Stomach (tissue), 4 donors: ENCODE measurements at regions not wholly inside any gene's neighbourhood (a gene's known extent, or its start where the extent isn't known, plus 50 kb on each side); places are given as distances from the start of the nearest gene placed in this dataset.

ENCODE experiments used
- EP300 ChIP-seq: sonication (generic); formaldehyde crosslinking; IDR thresholded peaks from one replicate; pipeline ENCODE4 v1.6.1; 2017; ENCODE audit warnings: antibody characterized with exemption
- POLR2AphosphoS5 ChIP-seq, 3 donors: sonication (generic); formaldehyde crosslinking; IDR thresholded peaks; one replicate each; pipeline ENCODE4 v1.6.1; 2016; ENCODE audit warnings: antibody characterized with exemption in 3 of 3
- TF ChIP-seq, protein P1 (sequence below), 7 experiments: fragments of 450-650 bp in 4 of 7; fragments of 200-600 bp in 3 of 7; sonication (generic) in 3 of 7; IDR thresholded peaks; one replicate each; pipeline ENCODE4 v1.5.1; 2016 to 2019; ENCODE audit warnings: antibody characterized with exemption in 7 of 7, control low read depth in 2 of 7, mild to moderate bottlenecking in 1 of 7

GRCh38 chrX:150018931-150019361 lies 80.7 kb upstream of the EOLA2 start:
- TF ChIP-seq, protein P1, sequence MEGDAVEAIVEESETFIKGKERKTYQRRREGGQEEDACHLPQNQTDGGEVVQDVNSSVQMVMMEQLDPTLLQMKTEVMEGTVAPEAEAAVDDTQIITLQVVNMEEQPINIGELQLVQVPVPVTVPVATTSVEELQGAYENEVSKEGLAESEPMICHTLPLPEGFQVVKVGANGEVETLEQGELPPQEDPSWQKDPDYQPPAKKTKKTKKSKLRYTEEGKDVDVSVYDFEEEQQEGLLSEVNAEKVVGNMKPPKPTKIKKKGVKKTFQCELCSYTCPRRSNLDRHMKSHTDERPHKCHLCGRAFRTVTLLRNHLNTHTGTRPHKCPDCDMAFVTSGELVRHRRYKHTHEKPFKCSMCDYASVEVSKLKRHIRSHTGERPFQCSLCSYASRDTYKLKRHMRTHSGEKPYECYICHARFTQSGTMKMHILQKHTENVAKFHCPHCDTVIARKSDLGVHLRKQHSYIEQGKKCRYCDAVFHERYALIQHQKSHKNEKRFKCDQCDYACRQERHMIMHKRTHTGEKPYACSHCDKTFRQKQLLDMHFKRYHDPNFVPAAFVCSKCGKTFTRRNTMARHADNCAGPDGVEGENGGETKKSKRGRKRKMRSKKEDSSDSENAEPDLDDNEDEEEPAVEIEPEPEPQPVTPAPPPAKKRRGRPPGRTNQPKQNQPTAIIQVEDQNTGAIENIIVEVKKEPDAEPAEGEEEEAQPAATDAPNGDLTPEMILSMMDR (IDR thresholded peaks at IDR 0.05), result no peak
- TF ChIP-seq POLR2AphosphoS5 (IDR thresholded peaks at IDR 0.05) (no peak), EP300 (no peak)
